Retinal pigment epithelial cell (primary cell): ENCODE measurements at regions not wholly inside any gene's neighbourhood (a gene's known extent, or its start where the extent isn't known, plus 50 kb on each side); places are given as distances from the start of the nearest gene placed in this dataset.
A peak's percentile ranks its signal among the peaks of the same experiment; 100 is the strongest.
"Not testable (repeated sequence)": the region's sequence is repeated elsewhere in the genome, so short reads cannot be mapped to it uniquely, and the experiment has no call there.

ENCODE experiments used
- DNase-seq: peaks from one replicate; pipeline ENCODE4 v3.0.0-alpha.2; 2010; ENCODE audit warnings: low read depth
- H3K4me3 ChIP-seq: 2 replicates; pipeline ENCODE4 v1.5.1; 2011; ENCODE audit warnings: mild to moderate bottlenecking, low read length, control low read depth, moderate library complexity
- TF ChIP-seq, protein P1 (sequence below): conservative IDR thresholded peaks from 2 replicates; pipeline ENCODE4 v1.5.1; 2011; ENCODE audit warnings: low read depth, low read length, control low read depth, inconsistent platforms

DNA sequence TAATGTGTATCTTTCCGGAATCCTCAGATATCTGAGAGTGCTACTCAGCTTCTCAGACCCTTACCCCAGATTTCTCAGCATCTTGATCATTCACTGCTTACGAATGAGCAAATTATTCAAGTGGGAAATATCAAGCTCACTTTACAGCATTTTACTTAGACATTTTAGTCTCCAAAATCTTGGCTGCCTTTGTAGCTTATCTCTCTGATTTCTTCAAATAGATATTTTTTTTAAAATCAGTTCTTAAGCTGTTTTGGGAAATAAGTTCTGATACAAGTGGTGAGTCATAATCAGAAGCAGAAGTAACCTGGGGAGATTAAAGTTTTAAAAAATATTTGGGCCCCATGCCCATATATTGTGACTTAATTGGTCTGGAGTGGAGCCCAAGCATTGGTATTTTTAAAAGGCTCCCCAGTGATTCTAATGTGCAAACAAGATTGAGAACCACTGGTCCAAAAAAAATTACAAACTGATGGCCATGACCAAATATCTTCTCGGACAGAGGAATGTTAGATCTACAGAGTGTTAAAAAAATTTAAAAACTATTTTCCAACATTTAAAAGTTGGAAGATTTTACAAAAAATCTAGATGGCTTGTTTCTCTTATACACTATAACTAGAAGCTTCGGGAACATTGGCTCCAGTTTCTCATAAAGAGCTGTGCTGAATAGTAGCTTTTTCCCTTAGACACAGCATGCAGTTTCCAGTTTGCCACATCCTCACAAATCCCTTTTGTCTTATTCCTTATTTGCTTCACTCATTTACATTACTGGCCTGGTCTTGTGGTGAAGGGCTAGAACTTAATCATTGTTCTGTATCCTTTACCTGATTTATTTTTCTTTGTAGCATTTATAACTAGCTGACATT is 87.8 kb upstream of the BMAL1 start:
- TF ChIP-seq, protein P1, sequence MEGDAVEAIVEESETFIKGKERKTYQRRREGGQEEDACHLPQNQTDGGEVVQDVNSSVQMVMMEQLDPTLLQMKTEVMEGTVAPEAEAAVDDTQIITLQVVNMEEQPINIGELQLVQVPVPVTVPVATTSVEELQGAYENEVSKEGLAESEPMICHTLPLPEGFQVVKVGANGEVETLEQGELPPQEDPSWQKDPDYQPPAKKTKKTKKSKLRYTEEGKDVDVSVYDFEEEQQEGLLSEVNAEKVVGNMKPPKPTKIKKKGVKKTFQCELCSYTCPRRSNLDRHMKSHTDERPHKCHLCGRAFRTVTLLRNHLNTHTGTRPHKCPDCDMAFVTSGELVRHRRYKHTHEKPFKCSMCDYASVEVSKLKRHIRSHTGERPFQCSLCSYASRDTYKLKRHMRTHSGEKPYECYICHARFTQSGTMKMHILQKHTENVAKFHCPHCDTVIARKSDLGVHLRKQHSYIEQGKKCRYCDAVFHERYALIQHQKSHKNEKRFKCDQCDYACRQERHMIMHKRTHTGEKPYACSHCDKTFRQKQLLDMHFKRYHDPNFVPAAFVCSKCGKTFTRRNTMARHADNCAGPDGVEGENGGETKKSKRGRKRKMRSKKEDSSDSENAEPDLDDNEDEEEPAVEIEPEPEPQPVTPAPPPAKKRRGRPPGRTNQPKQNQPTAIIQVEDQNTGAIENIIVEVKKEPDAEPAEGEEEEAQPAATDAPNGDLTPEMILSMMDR = no peak
- no peak overlapping the region for H3K4me3 ChIP-seq
- DNase-seq = peak; percentile 82

DNA sequence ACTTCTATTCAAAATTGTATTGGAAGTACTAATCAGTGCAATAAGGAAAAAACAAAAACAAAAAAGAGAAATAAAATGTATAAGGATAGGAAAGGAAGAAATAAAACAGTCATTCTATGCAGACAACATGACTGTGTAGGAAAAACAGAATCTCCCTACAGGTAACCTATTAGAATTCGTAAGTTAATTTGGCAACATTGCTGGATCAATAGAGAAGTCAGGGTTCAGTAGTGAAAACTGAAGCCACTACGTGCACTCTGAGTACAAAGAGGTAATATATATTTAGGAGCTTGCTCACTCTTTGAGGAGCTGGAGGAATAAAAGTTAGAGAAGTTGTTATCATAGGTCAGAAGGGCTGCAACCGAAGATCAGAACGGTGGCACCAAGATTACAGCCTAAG is 84.0 kb upstream of the BMAL1 start:
- TF ChIP-seq, protein P1 = no peak
- DNase-seq = no peak
- no peak overlapping the region for H3K4me3 ChIP-seq

DNA sequence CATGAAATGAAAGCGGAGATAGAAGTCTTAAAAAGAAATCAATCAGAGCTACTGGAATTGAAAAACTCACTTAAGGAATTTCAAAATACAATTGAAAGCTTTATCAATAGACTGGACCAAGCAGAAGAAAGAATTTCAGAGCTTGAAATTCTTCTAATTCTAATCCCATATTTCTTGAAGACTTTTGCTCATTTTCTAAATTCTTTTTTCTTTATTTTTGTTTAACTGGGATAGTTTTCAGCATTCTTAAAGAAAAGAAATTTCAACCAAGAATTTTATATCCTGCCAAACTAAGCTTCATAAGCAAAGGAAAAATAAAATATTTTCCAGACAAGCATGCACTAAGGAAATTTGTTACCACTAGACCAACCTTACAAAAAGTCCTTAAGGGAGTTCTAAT is 80.2 kb upstream of the BMAL1 start:
- not testable (repeated sequence) for DNase-seq, H3K4me3 ChIP-seq

DNA sequence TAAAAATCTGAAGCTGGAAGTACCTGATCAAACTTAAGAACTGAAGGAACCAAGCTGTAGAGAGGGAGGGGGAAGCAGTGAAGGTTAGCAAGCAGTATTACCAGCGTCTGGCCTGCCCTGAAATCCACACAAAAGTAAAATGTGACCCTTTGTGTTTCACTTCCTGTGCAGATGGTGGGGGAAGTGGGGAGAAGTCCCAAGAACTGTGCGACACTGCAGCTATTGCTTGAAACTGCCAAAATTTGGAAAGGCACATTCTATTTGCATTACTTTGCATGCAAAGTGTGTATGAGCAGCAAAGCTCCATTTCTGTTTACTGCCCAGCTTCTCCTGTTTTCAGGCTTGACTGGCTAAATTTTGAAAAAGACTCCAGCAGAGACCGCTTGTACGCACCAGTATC is 72.1 kb upstream of the BMAL1 start:
- no peak for DNase-seq
- no peak overlapping the region for H3K4me3 ChIP-seq
- TF ChIP-seq, protein P1 = no peak

DNA sequence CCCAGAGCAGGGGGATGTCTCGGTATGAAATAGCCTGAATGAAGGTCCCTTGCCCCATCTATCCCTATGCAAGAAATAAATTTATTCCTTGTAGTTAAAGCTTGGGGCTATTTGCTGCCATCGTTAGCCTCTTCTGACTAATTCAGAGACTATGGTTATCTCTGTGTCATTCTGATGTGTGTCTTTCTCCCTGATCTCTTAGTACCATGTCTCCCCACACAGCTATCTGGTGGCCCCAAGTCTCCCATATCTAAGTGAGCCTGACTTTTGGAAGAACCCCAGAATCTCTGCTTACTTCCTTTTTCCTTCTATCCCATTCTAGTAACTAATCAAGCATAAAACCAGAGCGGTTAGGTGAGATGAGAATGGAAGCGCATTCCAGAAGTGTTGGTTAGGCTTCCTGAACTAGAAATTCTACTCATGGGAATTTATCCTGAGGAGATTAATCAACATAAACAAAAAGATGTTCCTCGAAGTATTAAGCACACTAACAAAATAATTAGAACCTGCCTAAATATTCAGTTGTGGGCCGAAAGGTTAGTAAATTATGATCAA is 71.4 kb upstream of the BMAL1 start:
- no peak overlapping the region for H3K4me3 ChIP-seq
- no peak for DNase-seq
- TF ChIP-seq, protein P1 = no peak

DNA sequence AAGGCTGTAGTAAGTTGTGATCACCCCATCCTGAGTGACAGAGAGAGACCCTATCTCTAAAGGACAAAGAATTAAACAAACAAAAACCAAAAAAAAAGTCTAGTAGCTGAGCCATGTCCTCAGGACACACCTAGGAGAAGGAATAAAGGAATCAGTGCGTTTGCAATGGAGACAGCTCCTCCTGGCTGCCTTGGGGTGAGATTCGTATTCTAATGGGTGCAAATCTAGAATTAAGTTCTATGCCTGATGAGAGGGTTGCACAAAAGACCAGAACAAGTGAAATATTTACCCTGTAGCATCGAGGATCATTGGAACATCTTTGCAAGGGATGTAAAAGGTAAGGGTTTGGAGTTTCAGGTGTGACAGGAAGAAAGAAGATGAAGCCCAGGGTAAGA is 70.3 kb upstream of the BMAL1 start:
- TF ChIP-seq, protein P1 = peak; percentile 26
- DNase-seq = no peak
- H3K4me3 ChIP-seq = no peak overlapping the region

DNA sequence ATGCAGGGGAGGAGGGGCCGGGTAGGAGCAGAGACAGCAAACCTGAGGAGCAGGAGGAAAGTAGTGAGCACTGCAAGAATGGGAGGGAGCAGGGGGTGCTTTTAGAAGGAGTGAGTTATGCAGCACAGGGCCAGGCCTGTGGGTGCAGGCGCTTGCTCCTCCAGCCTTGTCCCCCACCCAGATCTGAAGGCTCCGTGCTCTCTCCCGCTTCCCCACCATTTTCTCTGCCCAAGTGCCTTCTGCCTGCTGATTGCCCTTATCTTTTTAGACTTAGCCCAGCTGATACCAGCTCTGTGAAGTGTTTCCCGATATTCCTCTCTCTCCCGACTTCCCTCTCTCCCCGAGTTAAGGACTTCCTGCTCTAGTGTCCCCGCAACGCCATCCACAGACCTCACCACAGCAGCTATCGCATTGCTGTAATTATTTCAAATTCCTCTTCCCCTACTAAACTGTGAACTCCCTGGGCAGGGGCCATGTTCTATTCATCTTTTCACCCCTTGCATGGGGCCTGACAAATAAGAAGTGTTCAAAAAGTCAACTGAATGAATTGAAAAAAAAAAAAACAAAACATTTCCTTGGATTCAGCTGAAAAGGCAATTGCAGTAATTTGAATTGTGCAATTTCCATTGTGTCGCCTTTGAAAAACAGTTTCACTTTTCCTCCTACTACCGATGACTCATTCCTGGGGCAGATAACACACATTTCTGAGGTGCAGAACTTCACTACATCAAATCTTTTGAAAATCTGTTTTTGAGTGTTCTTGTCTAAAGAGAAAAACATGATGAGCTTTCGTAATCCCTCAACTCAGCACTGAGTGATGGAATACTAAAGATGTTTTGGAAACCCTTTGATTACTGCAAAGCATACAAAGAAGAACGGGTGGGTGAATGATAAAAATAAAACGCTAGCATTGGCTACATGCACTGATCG is 69.7 kb upstream of the BMAL1 start:
- TF ChIP-seq, protein P1 = no peak
- H3K4me3 ChIP-seq = no peak overlapping the region
- peak; percentile 51 for DNase-seq
